Skin epidermis (tissue), 12 donors: ENCODE measurements at regions not wholly inside any gene's neighbourhood (a gene's known extent, or its start where the extent isn't known, plus 50 kb on each side); places are given as distances from the start of the nearest gene placed in this dataset.

Experiments used
- H3K27ac ChIP-seq, 21 experiments: fragments of 200-600 bp; sonication (generic) in 11 of 21; one replicate each; pipeline ENCODE4 v1.5.0; 2020; ENCODE audit warnings: mild to moderate bottlenecking in 3 of 21, inconsistent platforms in 2 of 21, moderate library complexity in 2 of 21
- H3K4me3 ChIP-seq, 7 experiments: fragments of 200-600 bp; sonication (generic) in 2 of 7; one replicate each; pipeline ENCODE4 v1.5.0; 2020; ENCODE audit warnings: inconsistent platforms in 2 of 7, mild to moderate bottlenecking in 2 of 7, moderate library complexity in 1 of 7

- Histone ChIP-seq H3K27ac (no peak overlapping the region), H3K4me3 (no peak overlapping the region)
Measured at GRCh38 chr2:49278141-49278540, 123.8 kb upstream of the FSHR start.

- H3K4me3 ChIP-seq = no peak overlapping the region
- H3K27ac ChIP-seq = no peak overlapping the region
Measured at GRCh38 chr2:49271060-49271606, 116.8 kb upstream of the FSHR start.

- Histone ChIP-seq H3K4me3 (no peak overlapping the region), H3K27ac (no peak overlapping the region)
Measured at GRCh38 chr2:49270091-49270490, 115.8 kb upstream of the FSHR start.

GRCh38 chr2:49265471-49265870 is 111.2 kb upstream of the FSHR start:
- H3K4me3 ChIP-seq = no peak overlapping the region
- H3K27ac ChIP-seq = no peak overlapping the region

GRCh38 chr2:49262801-49263560 is 108.7 kb upstream of the FSHR start:
- Histone ChIP-seq H3K27ac (no peak overlapping the region), H3K4me3 (no peak overlapping the region)

- H3K27ac ChIP-seq = no peak overlapping the region
- H3K4me3 ChIP-seq = no peak overlapping the region
Measured at GRCh38 chr2:49261781-49262180, 107.5 kb upstream of the FSHR start.

- Histone ChIP-seq H3K4me3 (no peak overlapping the region), H3K27ac (no peak overlapping the region)
Measured at GRCh38 chr2:49260979-49261538, 106.7 kb upstream of the FSHR start.

- no peak overlapping the region for H3K27ac ChIP-seq
- no peak overlapping the region for H3K4me3 ChIP-seq
Measured at GRCh38 chr2:49259926-49260325, 105.6 kb upstream of the FSHR start.

GRCh38 chr2:49255409-49255971 is 101.2 kb upstream of the FSHR start:
- no peak overlapping the region for H3K27ac ChIP-seq
- H3K4me3 ChIP-seq = no peak overlapping the region

GRCh38 chr2:49254401-49254800 is 100.1 kb upstream of the FSHR start:
- no peak overlapping the region for H3K27ac ChIP-seq
- no peak overlapping the region for H3K4me3 ChIP-seq

- Histone ChIP-seq H3K27ac (no peak overlapping the region), H3K4me3 (no peak overlapping the region)
Measured at GRCh38 chr2:49251766-49252165, 97.5 kb upstream of the FSHR start.

GRCh38 chr2:49251251-49251650 is 96.9 kb upstream of the FSHR start:
- H3K27ac ChIP-seq = no peak overlapping the region

GRCh38 chr2:49248506-49248905 is 94.2 kb upstream of the FSHR start:
- no peak overlapping the region for H3K27ac ChIP-seq

More at GRCh38 chr2:49251251-49251650, 96.9 kb upstream of the FSHR start:
- no peak overlapping the region for H3K4me3 ChIP-seq

GRCh38 chr2:49241991-49242390 is 87.7 kb upstream of the FSHR start:
- no peak overlapping the region for H3K27ac ChIP-seq
- no peak overlapping the region for H3K4me3 ChIP-seq

More at GRCh38 chr2:49248506-49248905, 94.2 kb upstream of the FSHR start:
- H3K4me3 ChIP-seq = no peak overlapping the region

- H3K27ac ChIP-seq = no peak overlapping the region
- no peak overlapping the region for H3K4me3 ChIP-seq
Measured at GRCh38 chr2:49241501-49241900, 87.2 kb upstream of the FSHR start.

GRCh38 chr2:49240608-49241007 is 86.3 kb upstream of the FSHR start:
- H3K27ac ChIP-seq = no peak overlapping the region
- H3K4me3 ChIP-seq = no peak overlapping the region

- H3K4me3 ChIP-seq = no peak overlapping the region
- no peak overlapping the region for H3K27ac ChIP-seq
Measured at GRCh38 chr2:49238604-49238960, 84.3 kb upstream of the FSHR start.

- Histone ChIP-seq H3K4me3 (no peak overlapping the region), H3K27ac (no peak overlapping the region)
Measured at GRCh38 chr2:49237867-49238603, 83.7 kb upstream of the FSHR start.

GRCh38 chr2:49236316-49236715 is 82.0 kb upstream of the FSHR start:
- H3K27ac ChIP-seq = no peak overlapping the region
- H3K4me3 ChIP-seq = no peak overlapping the region

- H3K4me3 ChIP-seq = no peak overlapping the region
Measured at GRCh38 chr2:49226360-49226759, 72.0 kb upstream of the FSHR start.

GRCh38 chr2:49225126-49225525 is 70.8 kb upstream of the FSHR start:
- Histone ChIP-seq H3K4me3 (no peak overlapping the region), H3K27ac (no peak overlapping the region)

More at GRCh38 chr2:49226360-49226759, 72.0 kb upstream of the FSHR start:
- no peak overlapping the region for H3K27ac ChIP-seq
